ENCODE measurements at regions not wholly inside any gene's neighbourhood (a gene's known extent, or its start where the extent isn't known, plus 50 kb on each side); places are given as distances from the start of the nearest gene placed in this dataset.
A peak's percentile ranks its signal among the peaks of the same experiment; 100 is the strongest.
"Not testable (repeated sequence)": the region's sequence is repeated elsewhere in the genome, so short reads cannot be mapped to it uniquely, and the experiment has no call there.

DNA sequence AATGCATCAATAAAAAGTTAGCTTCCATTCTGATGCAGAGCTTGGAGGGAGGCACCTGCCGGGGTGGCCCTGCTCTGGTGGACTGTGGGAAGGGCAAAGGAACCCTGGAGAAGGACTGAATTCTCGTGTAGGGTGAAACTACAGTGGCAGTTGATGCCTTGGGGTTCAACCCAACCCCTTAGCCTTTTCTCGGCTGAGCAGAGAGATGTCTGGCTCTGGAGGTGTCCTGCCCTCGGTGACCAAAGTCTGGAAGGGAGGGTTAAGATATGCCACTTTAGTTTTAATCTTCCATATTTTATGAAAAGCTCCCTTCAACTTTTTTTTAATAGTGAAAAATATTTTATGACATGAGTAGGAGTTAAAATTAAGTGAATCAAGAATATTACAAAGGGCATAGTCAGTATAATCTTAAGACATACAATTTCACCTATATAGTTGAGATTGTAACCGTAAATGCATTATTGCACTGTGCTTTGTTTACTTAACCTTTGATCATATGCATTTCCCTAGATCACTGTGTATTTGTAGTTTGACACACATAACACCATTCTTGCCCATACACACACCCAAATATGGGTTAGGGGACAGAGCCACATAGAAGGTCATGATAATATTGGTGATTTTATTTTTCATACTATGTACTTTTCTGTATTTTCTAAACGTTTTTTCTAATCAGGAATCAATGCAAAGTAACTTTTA lies 179.6 kb downstream of the MCHR2 start:
- TF ChIP-seq, protein P1, sequence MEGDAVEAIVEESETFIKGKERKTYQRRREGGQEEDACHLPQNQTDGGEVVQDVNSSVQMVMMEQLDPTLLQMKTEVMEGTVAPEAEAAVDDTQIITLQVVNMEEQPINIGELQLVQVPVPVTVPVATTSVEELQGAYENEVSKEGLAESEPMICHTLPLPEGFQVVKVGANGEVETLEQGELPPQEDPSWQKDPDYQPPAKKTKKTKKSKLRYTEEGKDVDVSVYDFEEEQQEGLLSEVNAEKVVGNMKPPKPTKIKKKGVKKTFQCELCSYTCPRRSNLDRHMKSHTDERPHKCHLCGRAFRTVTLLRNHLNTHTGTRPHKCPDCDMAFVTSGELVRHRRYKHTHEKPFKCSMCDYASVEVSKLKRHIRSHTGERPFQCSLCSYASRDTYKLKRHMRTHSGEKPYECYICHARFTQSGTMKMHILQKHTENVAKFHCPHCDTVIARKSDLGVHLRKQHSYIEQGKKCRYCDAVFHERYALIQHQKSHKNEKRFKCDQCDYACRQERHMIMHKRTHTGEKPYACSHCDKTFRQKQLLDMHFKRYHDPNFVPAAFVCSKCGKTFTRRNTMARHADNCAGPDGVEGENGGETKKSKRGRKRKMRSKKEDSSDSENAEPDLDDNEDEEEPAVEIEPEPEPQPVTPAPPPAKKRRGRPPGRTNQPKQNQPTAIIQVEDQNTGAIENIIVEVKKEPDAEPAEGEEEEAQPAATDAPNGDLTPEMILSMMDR (conservative IDR thresholded peaks at IDR 0.05; ENCODE audit: control insufficient read depth, insufficient read depth, low read depth, low read length): no peak
- DNase-seq (ENCODE audit: low read depth): no peak
- H3K4me3 ChIP-seq (ENCODE audit: control insufficient read depth, low read depth, low read length): no peak overlapping the region

DNA sequence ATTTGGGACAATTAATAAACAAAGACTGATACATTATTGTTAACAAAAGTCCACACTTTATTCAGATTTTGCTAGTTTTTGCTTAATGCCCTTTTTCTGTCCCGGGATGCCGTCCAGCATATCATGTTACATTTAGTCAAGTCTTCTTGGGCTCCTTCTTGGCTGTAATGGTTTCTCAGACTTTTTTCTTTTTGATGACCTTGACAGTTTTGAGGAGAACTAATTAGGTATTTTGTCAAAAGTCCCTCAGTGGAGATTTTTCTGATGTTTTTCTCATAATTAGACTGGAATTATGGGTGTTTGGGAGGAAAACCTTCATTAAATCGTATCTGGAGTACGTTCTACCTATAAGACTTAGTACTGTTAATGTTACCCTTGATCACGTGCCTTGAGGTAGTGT lies 177.2 kb downstream of the MCHR2 start:
- DNase-seq (ENCODE audit: low read depth): no peak
- TF ChIP-seq, protein P1 (conservative IDR thresholded peaks at IDR 0.05; ENCODE audit: control insufficient read depth, insufficient read depth, low read depth, low read length): no peak
- H3K4me3 ChIP-seq (ENCODE audit: control insufficient read depth, low read depth, low read length): no peak overlapping the region

DNA sequence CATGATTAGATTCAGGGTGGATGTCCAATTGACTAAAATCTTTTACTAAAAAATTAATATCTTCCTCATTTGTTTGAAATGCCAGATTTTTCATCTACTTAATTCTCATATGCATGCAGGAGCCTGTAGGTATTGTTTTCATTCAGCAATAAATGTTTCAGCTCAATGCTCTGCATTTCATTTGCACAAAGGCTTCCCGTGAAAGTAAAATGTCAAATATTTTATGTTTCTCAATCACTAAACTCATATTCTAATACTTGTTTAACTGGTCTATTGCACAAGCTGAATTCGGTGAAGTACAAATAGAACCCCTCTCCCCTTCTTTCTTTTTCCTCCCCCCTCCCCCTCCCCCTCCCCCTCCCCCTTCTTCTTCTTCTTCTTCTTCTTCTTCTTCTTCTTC lies 175.9 kb downstream of the MCHR2 start:
- TF ChIP-seq, protein P1 (conservative IDR thresholded peaks at IDR 0.05; ENCODE audit: control insufficient read depth, insufficient read depth, low read depth, low read length): no peak
- no peak for DNase-seq (ENCODE audit: low read depth)
- H3K4me3 ChIP-seq (ENCODE audit: control insufficient read depth, low read depth, low read length): no peak overlapping the region

DNA sequence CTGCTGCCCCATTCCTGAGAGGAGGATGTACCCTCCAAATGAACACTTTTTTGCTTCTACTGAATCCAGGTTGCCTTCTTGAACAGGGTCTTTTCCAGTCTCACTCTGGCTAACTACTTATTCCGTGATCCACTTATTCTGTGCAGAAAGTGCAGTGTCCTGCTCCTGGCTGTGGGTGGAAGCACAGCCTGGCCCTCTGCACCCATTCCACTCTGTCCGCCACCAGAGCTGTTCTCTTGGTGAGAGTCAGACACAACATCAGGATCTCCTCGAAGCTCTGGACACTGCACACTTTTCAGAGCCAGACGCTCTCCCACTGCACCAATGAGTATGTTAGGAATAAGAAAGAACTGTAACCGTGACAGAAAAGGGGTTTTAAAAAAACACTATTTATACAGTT lies 174.2 kb downstream of the MCHR2 start:
- H3K4me3 ChIP-seq (ENCODE audit: control insufficient read depth, low read depth, low read length): no peak overlapping the region
- TF ChIP-seq, protein P1 (conservative IDR thresholded peaks at IDR 0.05; ENCODE audit: control insufficient read depth, insufficient read depth, low read depth, low read length): no peak

DNA sequence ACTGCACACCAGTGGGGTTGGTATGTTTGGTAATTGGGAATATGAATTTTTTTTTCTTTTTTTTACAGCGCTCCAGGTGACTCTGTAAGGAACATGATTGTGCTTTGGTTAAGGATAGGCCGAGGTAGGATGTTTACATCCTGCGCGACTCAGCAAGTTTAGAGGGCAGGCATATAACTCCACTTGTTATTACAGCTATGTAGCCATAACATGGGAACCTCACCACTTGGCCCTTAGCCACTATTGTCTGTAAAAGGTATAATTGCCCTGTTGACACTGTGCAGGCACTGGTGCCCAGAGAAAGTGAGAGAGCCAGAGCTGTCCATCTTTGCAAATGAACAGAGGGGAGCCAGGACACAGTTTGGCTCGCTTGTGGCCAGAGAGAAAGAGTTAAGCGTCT lies 172.9 kb downstream of the MCHR2 start:
- TF ChIP-seq, protein P1 (conservative IDR thresholded peaks at IDR 0.05; ENCODE audit: control insufficient read depth, insufficient read depth, low read depth, low read length): no peak

More for the DNA sequence above, 174.2 kb downstream of the MCHR2 start:
- no peak for DNase-seq (ENCODE audit: low read depth)

DNA sequence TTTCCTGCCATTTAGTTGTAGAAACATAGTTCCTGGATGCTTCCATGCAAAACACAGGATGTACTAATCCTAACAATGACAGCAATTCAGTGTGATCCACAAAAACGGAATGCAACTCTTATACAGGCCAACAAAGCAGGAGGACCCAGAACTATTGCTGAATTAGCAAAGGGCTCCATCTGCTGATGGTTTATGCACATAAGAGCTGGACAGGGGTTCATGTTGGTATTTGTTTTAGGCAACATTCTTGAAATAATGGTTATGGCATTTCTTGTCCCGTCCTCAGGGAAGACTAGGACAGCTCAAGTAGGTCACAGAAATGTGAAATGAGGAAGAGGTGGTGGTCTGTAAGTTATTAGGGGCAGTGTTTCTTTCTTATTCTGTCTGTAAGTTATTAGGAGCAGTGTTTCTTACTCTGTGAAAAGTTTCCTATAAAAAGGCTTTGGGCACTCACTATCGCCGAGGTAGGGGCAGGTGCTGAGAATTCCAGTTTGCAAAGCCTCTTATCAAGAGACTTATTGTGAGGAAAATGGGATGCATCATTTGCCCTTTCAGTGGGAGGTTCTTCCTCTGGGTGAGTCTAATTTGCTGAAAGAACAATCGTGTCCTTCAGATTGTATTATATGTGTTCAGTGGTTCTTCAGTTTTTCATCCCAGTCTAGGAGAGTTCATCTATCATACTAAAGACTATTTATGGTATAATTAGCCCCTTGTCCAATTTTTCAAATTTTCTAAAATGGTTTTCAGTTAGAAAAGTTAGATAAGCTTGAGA lies 171.1 kb downstream of the MCHR2 start:
- TF ChIP-seq, protein P1 (conservative IDR thresholded peaks at IDR 0.05; ENCODE audit: control insufficient read depth, insufficient read depth, low read depth, low read length): peak; percentile 60
- DNase-seq (ENCODE audit: low read depth): peak; percentile 76
- peak overlapping the region; percentile 32 for H3K4me3 ChIP-seq (ENCODE audit: control insufficient read depth, low read depth, low read length)

More for the DNA sequence above, 172.9 kb downstream of the MCHR2 start:
- no peak for DNase-seq (ENCODE audit: low read depth)
- no peak overlapping the region for H3K4me3 ChIP-seq (ENCODE audit: control insufficient read depth, low read depth, low read length)

DNA sequence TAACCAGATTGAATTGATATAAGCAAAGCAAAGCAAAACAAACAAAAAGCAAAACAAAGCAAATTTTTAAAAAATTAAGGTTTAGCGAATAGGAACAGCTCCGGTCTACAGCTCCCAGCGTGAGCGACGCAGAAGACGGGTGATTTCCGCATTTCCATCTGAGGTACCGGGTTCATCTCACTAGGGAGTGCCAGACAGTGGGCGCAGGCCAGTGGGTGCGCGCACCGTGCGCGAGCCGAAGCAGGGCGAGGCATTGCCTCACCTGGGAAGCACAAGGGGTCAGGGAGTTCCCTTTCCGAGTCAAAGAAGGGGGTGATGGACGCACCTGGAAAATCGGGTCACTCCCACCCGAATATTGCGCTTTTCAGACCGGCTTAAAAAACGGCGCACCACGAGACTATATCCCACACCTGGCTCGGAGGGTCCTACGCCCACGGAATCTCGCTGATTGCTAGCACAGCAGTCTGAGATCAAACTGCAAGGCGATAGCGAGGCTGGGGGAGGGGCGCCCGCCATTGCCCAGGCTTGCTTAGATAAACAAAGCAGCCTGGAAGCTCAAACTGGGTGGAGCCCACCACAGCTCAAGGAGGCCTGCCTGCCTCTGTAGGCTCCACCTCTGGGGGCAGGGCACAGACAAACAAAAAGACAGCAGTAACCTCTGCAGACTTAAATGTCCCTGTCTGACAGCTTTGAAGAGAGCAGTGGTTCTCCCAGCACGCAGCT lies 170.3 kb downstream of the MCHR2 start:
- peak overlapping the region; percentile 32 for H3K4me3 ChIP-seq (ENCODE audit: control insufficient read depth, low read depth, low read length)
- DNase-seq (ENCODE audit: low read depth): not testable (repeated sequence)

Measured in fibroblast of mammary gland (primary cell).